K562 (cell line): ENCODE measurements at regions not wholly inside any gene's neighbourhood (a gene's known extent, or its start where the extent isn't known, plus 50 kb on each side); places are given as distances from the start of the nearest gene placed in this dataset.

Experiments
- ATAC-seq: fragments of 200-7000 bp; cut with Tn5 transposase; 3 replicates; pipeline ENCODE4 v1.9.1; 2020; ENCODE audit warnings: moderate library complexity
- BruUV-seq: library from RNA; stranded (reverse); fragments of 400-500 nt; replicated peaks from 2 replicates; lab custom pipeline; 2021; lab: Mats Ljungman, UMichigan
- CTCF ChIA-PET: fragments of 300-600 bp; formaldehyde crosslinking; extraction: SDS; loops from one replicate; lab custom pipeline; 2021; ENCODE audit warnings: low intra/inter-chr PET ratio; lab: Yijun Ruan, JAX
- POLR2A ChIA-PET: fragments of 300-600, 350-650 bp; sonication (Branson Sonifier 250); formaldehyde crosslinking; extraction: SDS; loops from one replicate; lab custom pipeline; 2021; ENCODE audit warnings: antibody characterized with exemption, inconsistent platforms; lab: Yijun Ruan, JAX
- DNase-seq, 4 experiments: peaks; one replicate each; pipeline versions ENCODE4 v3.0.0 to v3.0.0-alpha.2; 2011 to 2018; ENCODE audit warnings: low spot score in 3 of 4, mixed read lengths in 3 of 4; ENCODE audit errors: extremely low read depth in 1 of 4
- FAIRE-seq: peaks from 2 replicates; lab custom pipeline; 2011; peaks lifted over from hg19 to GRCh38; lab: Jason Lieb, UNC
- H2AFZ ChIP-seq: 2 replicates; pipeline ENCODE4 v1.6.0; 2011; ENCODE audit warnings: low read depth, low read length, control low read depth, inconsistent platforms
- H3K27ac ChIP-seq: fragments of 200-600 bp; 3 replicates; pipeline ENCODE4 v1.8.0; 2011; ENCODE audit warnings: low read depth, mild to moderate bottlenecking, control low read depth, inconsistent platforms, low read length, moderate library complexity, mixed read lengths; ENCODE audit errors: extremely low read depth
- H3K27me3 ChIP-seq, 2 experiments: fragments of 300-600 bp in 1 of 2; 2 replicates in 1 of 2; 3 replicates in 1 of 2; pipeline versions ENCODE4 v1.6.0 to v1.8.0; 2011; ENCODE audit warnings: inconsistent platforms in 2 of 2, low read length in 2 of 2, mild to moderate bottlenecking in 1 of 2, mixed read lengths in 1 of 2, moderate library complexity in 1 of 2; ENCODE audit not compliant: control insufficient read depth in 2 of 2, insufficient read depth in 2 of 2
- H3K36me3 ChIP-seq: fragments of 300-600 bp; 3 replicates; pipeline ENCODE4 v1.8.0; 2011; ENCODE audit warnings: mild to moderate bottlenecking, low read length, inconsistent platforms; ENCODE audit not compliant: control insufficient read depth, insufficient read depth
- H3K4me1 ChIP-seq, 2 experiments: fragments of 200-600 bp in 1 of 2; replicated peaks in 1 of 2; 2 replicates in 1 of 2; 3 replicates in 1 of 2; pipeline versions ENCODE4 v1.5.1 to v1.8.0; 2011; ENCODE audit warnings: inconsistent platforms in 2 of 2, low read length in 2 of 2, mild to moderate bottlenecking in 1 of 2, mixed read lengths in 1 of 2, moderate library complexity in 1 of 2; ENCODE audit not compliant: control insufficient read depth in 2 of 2, insufficient read depth in 2 of 2
- H3K4me2 ChIP-seq: 2 replicates; pipeline ENCODE4 v1.6.1; 2011; ENCODE audit warnings: low read length, control low read depth, inconsistent platforms, mixed read lengths; ENCODE audit not compliant: insufficient read depth
- H3K4me3 ChIP-seq: fragments of 200-600 bp; sonication (generic), shearing (Covaris generic); 2 replicates; pipeline ENCODE4 v1.5.1; 2016; ENCODE audit warnings: control low read depth, inconsistent platforms
- H3K79me2 ChIP-seq: fragments of 200-600 bp; 3 replicates; pipeline ENCODE4 v1.8.0; 2011; ENCODE audit warnings: low read length, inconsistent platforms; ENCODE audit not compliant: control insufficient read depth, insufficient read depth
- H3K9ac ChIP-seq, 2 experiments: 2 replicates each; pipeline versions ENCODE4 v1.6.0 to v1.6.1; 2011; ENCODE audit warnings: low read depth in 2 of 2, low read length in 2 of 2, control low read depth in 1 of 2, inconsistent platforms in 1 of 2, mild to moderate bottlenecking in 1 of 2, mixed read lengths in 1 of 2; ENCODE audit not compliant: insufficient read depth in 1 of 2
- H3K9me1 ChIP-seq: one replicate; pipeline ENCODE4 v1.6.0; 2011; ENCODE audit warnings: inconsistent platforms, mild to moderate bottlenecking, low read length, moderate library complexity; ENCODE audit not compliant: control insufficient read depth, insufficient read depth
- H3K9me3 ChIP-seq: replicated peaks from 2 replicates; pipeline ENCODE4 v1.5.1; 2011; ENCODE audit warnings: low read depth, low read length, inconsistent platforms; ENCODE audit not compliant: control insufficient read depth, insufficient read depth
- H4K20me1 ChIP-seq: replicated peaks from 2 replicates; pipeline ENCODE4 v1.6.1; 2011; ENCODE audit warnings: low read length, inconsistent platforms, mixed read lengths; ENCODE audit not compliant: control insufficient read depth, insufficient read depth
- CEBPB ChIP-seq: fragments of 450-650 bp; IDR thresholded peaks from 2 replicates; pipeline ENCODE4 v1.6.1; 2016; ENCODE audit warnings: missing genetic modification characterization, missing compliant biosample characterization
- CEBPG ChIP-seq, 3 experiments: fragments of 200-800 bp in 1 of 3; sonication (Bioruptor generic) in 1 of 3; sonication (generic) in 1 of 3; formaldehyde crosslinking in 1 of 3; IDR thresholded peaks in 2 of 3; conservative IDR thresholded peaks in 1 of 3; 2 replicates each; pipeline versions ENCODE4 v1.6.1 to v1.8.0; 2016 to 2022; ENCODE audit warnings: missing compliant biosample characterization in 2 of 3, missing genetic modification characterization in 2 of 3, mild to moderate bottlenecking in 1 of 3, missing genetic modification reagents in 1 of 3
- HIVEP1 ChIP-seq: fragments of 250-450 bp; sonication (Bioruptor Pico); IDR thresholded peaks from 2 replicates; pipeline ENCODE4 v1.4.0; 2020; ENCODE audit warnings: mild to moderate bottlenecking
- JUNB ChIP-seq: fragments of 450-650 bp; formaldehyde crosslinking; conservative IDR thresholded peaks from 2 replicates; pipeline ENCODE4 v1.4.0; 2020; ENCODE audit warnings: mild to moderate bottlenecking
- ZNF444 ChIP-seq: fragments of 250-450 bp; sonication (Bioruptor Pico); IDR thresholded peaks from 2 replicates; pipeline ENCODE4 v1.4.0; 2020; ENCODE audit warnings: mild to moderate bottlenecking, moderate library complexity
- WGBS: fragments of 100-300 bp; shearing (Covaris generic); methylation state at CpG from one replicate; pipeline ENCODE4 v1.1.6; 2016; ENCODE audit warnings: low coverage, mixed read lengths; ENCODE audit not compliant: insufficient coverage; ENCODE audit errors: missing lambda C conversion rate; 5-methylcytosine and 5-hydroxymethylcytosine counted together
- in situ Hi-C: fragments of 300-500 bp; cut with MboI; formaldehyde crosslinking; loops from 4 replicates; pipeline ENCODE4 v1.15.0; 2018; ENCODE audit warnings: inconsistent platforms, mixed read lengths
- intact Hi-C: fragments of 100-400 bp; cut with micrococcal nuclease; formaldehyde crosslinking; loops from 2 replicates; pipeline ENCODE4 v1.14.2; 2022
- TF ChIP-seq, protein P1 (sequence below): sonication (generic); formaldehyde crosslinking; IDR thresholded peaks from 2 replicates; pipeline ENCODE4 v1.8.0; 2022; ENCODE audit warnings: mild to moderate bottlenecking, missing genetic modification reagents

DNA sequence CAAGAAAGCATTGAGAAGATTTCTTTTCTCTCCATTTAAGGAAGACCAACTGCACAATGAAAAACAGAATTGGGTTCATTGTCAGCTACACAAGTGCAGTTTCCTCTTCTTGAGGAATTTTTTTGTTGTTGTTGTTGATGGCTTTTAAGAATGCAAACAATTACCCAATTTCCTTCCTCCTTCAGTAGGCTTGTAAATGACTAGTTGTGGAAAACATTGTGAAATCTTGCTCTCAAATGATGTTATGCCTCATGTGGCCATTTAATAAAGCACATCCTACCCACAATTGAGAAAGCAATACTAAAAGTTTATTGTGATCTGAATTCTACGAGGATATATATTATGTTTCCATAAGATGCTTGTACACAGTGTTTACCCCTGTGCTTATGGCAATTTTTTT, 171.6 kb downstream of the FAM174A start:
- no peaks in the 10 kb centered on the region for H3K27me3 ChIP-seq
- H3K9ac ChIP-seq = no peak overlapping the region
- FAIRE-seq = no peak
- no peaks in the 10 kb centered on the region for H4K20me1 ChIP-seq
- no peaks in the 10 kb centered on the region for H3K9me3 ChIP-seq
- no peak overlapping the region for H3K4me2 ChIP-seq
- H3K4me3 ChIP-seq = no peak overlapping the region
- H3K9me1 ChIP-seq = no peaks in the 10 kb centered on the region
- WGBS = 0% methylated on average over 1 of the region's 1 CpG
- in situ Hi-C loops (no loop called here), intact Hi-C loops (no loop called here)
- no peak for DNase-seq
- no TSS peak for BruUV-seq
- POLR2A ChIA-PET = no interaction called here
- no peak overlapping the region for H2AFZ ChIP-seq
- no peak overlapping the region for H3K27ac ChIP-seq
- no peaks in the 10 kb centered on the region for H3K36me3 ChIP-seq
- CTCF ChIA-PET = no interaction called here
- TF ChIP-seq CEBPG (CRISPR knock-in tag; IDR thresholded peaks at IDR 0.05) (no peak), CEBPG (tag; conservative IDR thresholded peaks at IDR 0.05 in 1 of 2, IDR thresholded peaks at IDR 0.05 in 1 of 2) (0 out of 4 replicates have a peak, but pooled peaks of 1 of the 2 experiments have one; percentile 15), CEBPB (tag) (peak; percentile 76), HIVEP1 (CRISPR knock-in tag) (no peak), ZNF444 (CRISPR knock-in tag) (no peak), JUNB (CRISPR knock-in tag) (no peak)
- TF ChIP-seq, protein P1, sequence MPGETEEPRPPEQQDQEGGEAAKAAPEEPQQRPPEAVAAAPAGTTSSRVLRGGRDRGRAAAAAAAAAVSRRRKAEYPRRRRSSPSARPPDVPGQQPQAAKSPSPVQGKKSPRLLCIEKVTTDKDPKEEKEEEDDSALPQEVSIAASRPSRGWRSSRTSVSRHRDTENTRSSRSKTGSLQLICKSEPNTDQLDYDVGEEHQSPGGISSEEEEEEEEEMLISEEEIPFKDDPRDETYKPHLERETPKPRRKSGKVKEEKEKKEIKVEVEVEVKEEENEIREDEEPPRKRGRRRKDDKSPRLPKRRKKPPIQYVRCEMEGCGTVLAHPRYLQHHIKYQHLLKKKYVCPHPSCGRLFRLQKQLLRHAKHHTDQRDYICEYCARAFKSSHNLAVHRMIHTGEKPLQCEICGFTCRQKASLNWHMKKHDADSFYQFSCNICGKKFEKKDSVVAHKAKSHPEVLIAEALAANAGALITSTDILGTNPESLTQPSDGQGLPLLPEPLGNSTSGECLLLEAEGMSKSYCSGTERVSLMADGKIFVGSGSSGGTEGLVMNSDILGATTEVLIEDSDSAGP (CRISPR knock-in tag) = no peak
- H3K79me2 ChIP-seq = no peaks in the 10 kb centered on the region
- ATAC-seq = no peak
- H3K4me1 ChIP-seq = no peaks in the 10 kb centered on the region
